Prostate gland (tissue), 2 donors: ENCODE measurements at regions not wholly inside any gene's neighbourhood (a gene's known extent, or its start where the extent isn't known, plus 50 kb on each side); places are given as distances from the start of the nearest gene placed in this dataset.

ENCODE experiments used
- POLR2A ChIP-seq: fragments of 450-650 bp; IDR thresholded peaks from one replicate; pipeline ENCODE4 v1.6.1; 2016; ENCODE audit warnings: antibody characterized with exemption, mild to moderate bottlenecking
- POLR2AphosphoS5 ChIP-seq: sonication (generic); formaldehyde crosslinking; IDR thresholded peaks from one replicate; pipeline ENCODE4 v1.6.1; 2017; ENCODE audit warnings: antibody characterized with exemption
- TF ChIP-seq, protein P1 (sequence below), 4 experiments: fragments of 200-600 bp in 2 of 4; fragments of 450-650 bp in 2 of 4; sonication (generic) in 2 of 4; IDR thresholded peaks; 1 replicate in 3 of 4; 2 replicates in 1 of 4; pipeline ENCODE4 v1.5.1; 2016 to 2019; ENCODE audit warnings: antibody characterized with exemption in 4 of 4, mild to moderate bottlenecking in 2 of 4, moderate library complexity in 2 of 4

DNA sequence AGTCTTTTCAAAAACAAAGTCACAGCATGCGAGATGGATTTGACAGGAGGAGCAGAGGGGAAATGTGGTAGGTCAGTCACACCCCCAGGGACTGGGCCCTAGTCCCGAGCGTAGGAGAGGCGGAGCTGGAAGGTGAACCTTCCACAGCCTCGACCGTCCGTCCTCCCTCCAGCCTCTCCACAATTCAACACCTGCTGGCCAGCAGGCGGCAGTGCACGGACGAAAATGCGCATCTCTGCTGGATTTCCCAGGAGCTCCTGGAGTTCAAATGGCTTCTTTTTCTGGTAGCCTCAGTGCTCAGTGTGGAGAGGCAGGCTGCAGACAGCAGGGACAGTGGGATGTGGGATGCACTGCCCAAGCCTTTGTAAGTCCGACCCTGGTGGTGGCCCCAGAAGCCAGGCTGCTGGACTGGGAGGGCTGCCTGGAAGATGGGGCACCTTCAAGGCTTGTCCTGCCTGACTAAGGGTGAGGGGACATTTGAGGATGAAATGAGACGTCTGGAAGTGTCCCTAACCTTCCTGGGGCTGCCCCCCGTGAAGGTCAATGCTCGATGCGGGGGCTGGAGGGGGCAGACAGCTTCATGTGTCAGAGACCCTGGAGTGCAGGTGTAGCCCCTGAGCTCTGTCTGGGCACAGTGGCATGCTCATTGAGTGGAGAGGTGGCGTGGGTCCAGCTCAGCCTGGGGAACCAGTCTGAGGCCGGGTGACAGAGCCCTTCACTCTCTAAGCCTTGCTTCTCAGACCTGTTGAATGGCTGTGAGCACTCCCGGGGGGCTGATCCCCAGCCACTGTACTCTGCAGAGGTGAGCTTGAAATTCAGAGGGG, 189.5 kb downstream of the TFCP2L1 start:
- TF ChIP-seq, protein P1, sequence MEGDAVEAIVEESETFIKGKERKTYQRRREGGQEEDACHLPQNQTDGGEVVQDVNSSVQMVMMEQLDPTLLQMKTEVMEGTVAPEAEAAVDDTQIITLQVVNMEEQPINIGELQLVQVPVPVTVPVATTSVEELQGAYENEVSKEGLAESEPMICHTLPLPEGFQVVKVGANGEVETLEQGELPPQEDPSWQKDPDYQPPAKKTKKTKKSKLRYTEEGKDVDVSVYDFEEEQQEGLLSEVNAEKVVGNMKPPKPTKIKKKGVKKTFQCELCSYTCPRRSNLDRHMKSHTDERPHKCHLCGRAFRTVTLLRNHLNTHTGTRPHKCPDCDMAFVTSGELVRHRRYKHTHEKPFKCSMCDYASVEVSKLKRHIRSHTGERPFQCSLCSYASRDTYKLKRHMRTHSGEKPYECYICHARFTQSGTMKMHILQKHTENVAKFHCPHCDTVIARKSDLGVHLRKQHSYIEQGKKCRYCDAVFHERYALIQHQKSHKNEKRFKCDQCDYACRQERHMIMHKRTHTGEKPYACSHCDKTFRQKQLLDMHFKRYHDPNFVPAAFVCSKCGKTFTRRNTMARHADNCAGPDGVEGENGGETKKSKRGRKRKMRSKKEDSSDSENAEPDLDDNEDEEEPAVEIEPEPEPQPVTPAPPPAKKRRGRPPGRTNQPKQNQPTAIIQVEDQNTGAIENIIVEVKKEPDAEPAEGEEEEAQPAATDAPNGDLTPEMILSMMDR (IDR thresholded peaks at IDR 0.05) = peak; percentile 61 to 88 (median 82)
- TF ChIP-seq POLR2A (no peak), POLR2AphosphoS5 (peak; percentile 43)
